ENCODE measurements at regions not wholly inside any gene's neighbourhood (a gene's known extent, or its start where the extent isn't known, plus 50 kb on each side); places are given as distances from the start of the nearest gene placed in this dataset.

GRCh38 chr2:226611944-226612318, 187.7 kb downstream of the IRS1 start:
- Histone ChIP-seq H3K9me2 (ENCODE audit: insufficient read depth) (0 out of 2 replicates have a peak, but pooled peaks cover 7% of the 10 kb centered on the region), H3K36me3 (ENCODE audit: low read depth) (no peaks in the 10 kb centered on the region), H3K27me3 (replicated peaks; ENCODE audit: insufficient read depth) (no peaks in the 10 kb centered on the region), H3K4me1 (ENCODE audit: insufficient read depth) (peaks cover 39% of the 10 kb centered on the region), H3K9me3 (ENCODE audit: low read depth) (peaks cover 2% of the 10 kb centered on the region), H4K20me1 (ENCODE audit: insufficient read depth) (no peaks in the 10 kb centered on the region), H2AFZ (peak overlapping the region; percentile 3; the same call in 1 of the 2 replicates), H3K79me2 (ENCODE audit: insufficient read depth) (no peaks in the 10 kb centered on the region), H3K4me2 (ENCODE audit: unreplicated experiment) (peak overlapping the region; percentile 53), H3K9ac (0 out of 2 replicates have a peak overlapping the region, but pooled peaks have one; percentile 3), H3K27ac (peak overlapping the region; percentile 45), H3F3A (ENCODE audit: insufficient read depth) (peaks cover 49% of the 10 kb centered on the region), H3K4me3 (no peak overlapping the region)
- 1 to 2% methylated on average over 3 of the region's 3 CpGs for WGBS, 2 experiments (ENCODE audit: low coverage in 1 of 2, low lambda C conversion rate in 2 of 2, missing lambda C conversion rate in 2 of 2)
- peak; percentile 83 for DNase-seq
- in situ Hi-C loops (cut with MboI), result no loop called here
- TF ChIP-seq EZH2 (IDR thresholded peaks at IDR 0.05; ENCODE audit: insufficient read depth, poor library complexity, severe bottlenecking) (no peak), EZH2phosphoT487 (IDR thresholded peaks at IDR 0.05; ENCODE audit: insufficient read depth, low read depth) (no peak)

- in situ Hi-C loops (cut with MboI), result no loop called here
- Histone ChIP-seq H3K79me2 (ENCODE audit: insufficient read depth) (no peaks in the 10 kb centered on the region), H4K20me1 (ENCODE audit: insufficient read depth) (no peaks in the 10 kb centered on the region), H3K27ac (peak overlapping the region; percentile 45), H3F3A (ENCODE audit: insufficient read depth) (peaks cover 52% of the 10 kb centered on the region), H3K9me2 (ENCODE audit: insufficient read depth) (0 out of 2 replicates have a peak, but pooled peaks cover 7% of the 10 kb centered on the region), H3K4me2 (ENCODE audit: unreplicated experiment) (peak overlapping the region; percentile 53), H3K4me1 (ENCODE audit: insufficient read depth) (peaks cover 40% of the 10 kb centered on the region), H3K36me3 (ENCODE audit: low read depth) (no peaks in the 10 kb centered on the region), H3K27me3 (replicated peaks; ENCODE audit: insufficient read depth) (no peaks in the 10 kb centered on the region), H3K4me3 (no peak overlapping the region), H3K9me3 (ENCODE audit: low read depth) (peaks cover 2% of the 10 kb centered on the region), H3K9ac (0 out of 2 replicates have a peak overlapping the region, but pooled peaks have one; percentile 3), H2AFZ (peak overlapping the region; percentile 3; the same call in 1 of the 2 replicates)
- WGBS, 2 experiments (ENCODE audit: low coverage in 1 of 2, low lambda C conversion rate in 2 of 2, missing lambda C conversion rate in 2 of 2), result 59% methylated on average over 4 of the region's 4 CpGs
- no peak for TF ChIP-seq EZH2phosphoT487 (IDR thresholded peaks at IDR 0.05; ENCODE audit: insufficient read depth, low read depth)
- TF ChIP-seq EZH2 (IDR thresholded peaks at IDR 0.05; ENCODE audit: insufficient read depth, poor library complexity, severe bottlenecking), result no peak
- DNase-seq, result no peak
Observed at GRCh38 chr2:226611196-226611943, 188.2 kb downstream of the IRS1 start.

- Histone ChIP-seq H3F3A (ENCODE audit: insufficient read depth) (peaks cover 52% of the 10 kb centered on the region), H4K20me1 (ENCODE audit: insufficient read depth) (no peaks in the 10 kb centered on the region), H3K36me3 (ENCODE audit: low read depth) (no peaks in the 10 kb centered on the region), H3K9ac (no peak overlapping the region), H3K27ac (peak overlapping the region; percentile 13; the same call in 1 of the 2 replicates), H3K4me1 (ENCODE audit: insufficient read depth) (peaks cover 40% of the 10 kb centered on the region), H3K9me3 (ENCODE audit: low read depth) (peaks cover 2% of the 10 kb centered on the region), H2AFZ (no peak overlapping the region), H3K27me3 (replicated peaks; ENCODE audit: insufficient read depth) (no peaks in the 10 kb centered on the region), H3K9me2 (ENCODE audit: insufficient read depth) (0 out of 2 replicates have a peak, but pooled peaks cover 7% of the 10 kb centered on the region), H3K4me2 (ENCODE audit: unreplicated experiment) (no peak overlapping the region), H3K79me2 (ENCODE audit: insufficient read depth) (no peaks in the 10 kb centered on the region), H3K4me3 (no peak overlapping the region)
- 0% methylated on average over 1 of the region's 1 CpG for WGBS, 2 experiments (ENCODE audit: low coverage in 1 of 2, low lambda C conversion rate in 2 of 2, missing lambda C conversion rate in 2 of 2)
- in situ Hi-C loops (cut with MboI), result no loop called here
- TF ChIP-seq EZH2 (IDR thresholded peaks at IDR 0.05; ENCODE audit: insufficient read depth, poor library complexity, severe bottlenecking) (no peak), EZH2phosphoT487 (IDR thresholded peaks at IDR 0.05; ENCODE audit: insufficient read depth, low read depth) (no peak)
- DNase-seq, result peak; percentile 83
Observed at GRCh38 chr2:226609366-226609765, 190.3 kb downstream of the IRS1 start.

- Histone ChIP-seq H3F3A (ENCODE audit: insufficient read depth) (peaks cover 51% of the 10 kb centered on the region), H3K79me2 (ENCODE audit: insufficient read depth) (no peaks in the 10 kb centered on the region), H3K9me3 (ENCODE audit: low read depth) (peaks cover 2% of the 10 kb centered on the region), H3K27me3 (replicated peaks; ENCODE audit: insufficient read depth) (no peaks in the 10 kb centered on the region), H3K4me2 (ENCODE audit: unreplicated experiment) (no peak overlapping the region), H3K9me2 (ENCODE audit: insufficient read depth) (0 out of 2 replicates have a peak, but pooled peaks cover 3% of the 10 kb centered on the region), H3K9ac (no peak overlapping the region), H3K36me3 (ENCODE audit: low read depth) (no peaks in the 10 kb centered on the region), H3K4me1 (ENCODE audit: insufficient read depth) (peaks cover 40% of the 10 kb centered on the region), H2AFZ (no peak overlapping the region), H3K27ac (no peak overlapping the region), H4K20me1 (ENCODE audit: insufficient read depth) (no peaks in the 10 kb centered on the region), H3K4me3 (no peak overlapping the region)
- in situ Hi-C loops (cut with MboI), result no loop called here
- 61 to 65% methylated on average over 4 to 5 of the region's 5 CpGs for WGBS, 2 experiments (ENCODE audit: low coverage in 1 of 2, low lambda C conversion rate in 2 of 2, missing lambda C conversion rate in 2 of 2)
- TF ChIP-seq EZH2 (IDR thresholded peaks at IDR 0.05; ENCODE audit: insufficient read depth, poor library complexity, severe bottlenecking) (no peak), EZH2phosphoT487 (IDR thresholded peaks at IDR 0.05; ENCODE audit: insufficient read depth, low read depth) (no peak)
- no peak for DNase-seq
Observed at GRCh38 chr2:226608451-226608850, 191.2 kb downstream of the IRS1 start.

Data from GM23248 (cell line).